Esophagus muscularis mucosa (tissue), 4 donors: ENCODE measurements at regions not wholly inside any gene's neighbourhood (a gene's known extent, or its start where the extent isn't known, plus 50 kb on each side); places are given as distances from the start of the nearest gene placed in this dataset.

Experiments
- DNase-seq: peaks from one replicate; pipeline ENCODE4 v3.0.0-alpha.2; 2017; ENCODE audit errors: extremely low spot score
- H3K27ac ChIP-seq, 4 donors: fragments of 200-600 bp; sonication (generic); replicated peaks in 1 of 4; 1 replicate in 3 of 4; 2 replicates in 1 of 4; pipeline ENCODE4 v1.5.1; 2016 to 2019; ENCODE audit warnings: mild to moderate bottlenecking in 1 of 4
- H3K27me3 ChIP-seq, 4 donors: fragments of 200-600 bp; sonication (generic); one replicate each; pipeline versions ENCODE4 v1.5.1 to v1.6.0; 2016 to 2019
- H3K36me3 ChIP-seq, 4 donors: fragments of 200-600 bp; sonication (generic); one replicate each; pipeline ENCODE4 v1.5.1; 2016 to 2019
- H3K4me1 ChIP-seq, 4 donors: fragments of 200-600 bp; sonication (generic); one replicate each; pipeline ENCODE4 v1.5.1; 2016 to 2019
- H3K4me3 ChIP-seq, 4 donors: fragments of 200-600 bp; sonication (generic); 1 replicate in 2 of 4; 2 replicates in 2 of 4; pipeline ENCODE4 v1.5.1; 2016 to 2019; ENCODE audit warnings: mild to moderate bottlenecking in 4 of 4, moderate library complexity in 1 of 4
- H3K9me3 ChIP-seq, 4 donors: fragments of 200-600 bp; sonication (generic); 1 replicate in 3 of 4; 2 replicates in 1 of 4; pipeline ENCODE4 v1.5.1; 2016 to 2019
- CTCF ChIP-seq, 3 experiments: fragments of 200-600 bp in 2 of 3; fragments of 450-650 bp in 1 of 3; sonication (generic) in 2 of 3; IDR thresholded peaks; one replicate each; pipeline ENCODE4 v1.5.1; 2017 to 2019; ENCODE audit warnings: antibody characterized with exemption in 3 of 3, mild to moderate bottlenecking in 2 of 3, moderate library complexity in 1 of 3
- EP300 ChIP-seq: sonication (generic); formaldehyde crosslinking; IDR thresholded peaks from one replicate; pipeline ENCODE4 v1.6.1; 2017; ENCODE audit warnings: antibody characterized with exemption
- POLR2A ChIP-seq: fragments of 450-650 bp; IDR thresholded peaks from one replicate; pipeline ENCODE4 v1.6.1; 2017; ENCODE audit warnings: antibody characterized with exemption, moderate library complexity, mild to moderate bottlenecking, low read depth
- POLR2AphosphoS5 ChIP-seq, 2 donors: sonication (generic); formaldehyde crosslinking; IDR thresholded peaks; one replicate each; pipeline ENCODE4 v1.6.1; 2017; ENCODE audit warnings: antibody characterized with exemption in 2 of 2
- whole genome bisulfite sequencing: methylation state at CpG from one replicate; pipeline ENCODE4 v1.1.5; 2018; 5-methylcytosine and 5-hydroxymethylcytosine counted together
- intact Hi-C: fragments of 100-400 bp; cut with DNase I; formaldehyde crosslinking; loops from one replicate; pipeline ENCODE4 v1.15.1; 2023

GRCh38 chr16:79483336-79483735 is 117.2 kb downstream of the MAF start:
- Histone ChIP-seq H3K4me1 (no peaks in the 10 kb centered on the region), H3K9me3 (no peaks in the 10 kb centered on the region), H3K4me3 (no peak overlapping the region), H3K27me3 (no peaks in the 10 kb centered on the region), H3K36me3 (no peaks in the 10 kb centered on the region), H3K27ac (no peak overlapping the region)
- 68% methylated on average over 3 of the region's 3 CpGs for WGBS
- TF ChIP-seq CTCF (IDR thresholded peaks at IDR 0.05) (no peak), EP300 (no peak), POLR2A (no peak)
- intact Hi-C loops: no loop called here
- DNase-seq: no peak

DNA sequence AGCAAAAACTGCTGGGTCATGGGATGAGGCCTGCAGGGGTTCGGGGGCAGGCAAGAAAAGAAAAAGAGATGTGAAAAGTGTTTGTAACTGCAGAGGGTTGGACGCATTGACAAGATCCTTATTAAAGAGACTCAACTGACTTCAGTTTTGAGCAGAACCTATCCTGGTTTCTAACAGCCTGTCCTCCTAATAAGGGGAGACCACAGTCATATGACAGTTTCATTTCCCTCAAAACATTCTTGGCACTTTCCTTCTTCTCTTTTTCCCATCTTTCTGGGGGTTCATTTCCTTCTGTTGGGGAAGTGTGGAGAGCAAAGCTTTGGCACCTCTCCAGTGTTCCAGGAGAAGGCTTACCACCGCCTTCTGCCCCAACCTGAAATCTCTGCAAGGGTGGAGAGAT is 118.5 kb downstream of the MAF start:
- no peak for TF ChIP-seq POLR2AphosphoS5 (IDR thresholded peaks at IDR 0.05)
- TF ChIP-seq EP300: no peak
- no peak for TF ChIP-seq POLR2A
- TF ChIP-seq CTCF (IDR thresholded peaks at IDR 0.05): no peak
- Histone ChIP-seq H3K4me1 (no peaks in the 10 kb centered on the region), H3K36me3 (no peaks in the 10 kb centered on the region), H3K4me3 (no peak overlapping the region), H3K27ac (no peak overlapping the region), H3K9me3 (no peaks in the 10 kb centered on the region), H3K27me3 (no peaks in the 10 kb centered on the region)
- no peak for DNase-seq
- intact Hi-C loops: no loop called here
- 82% methylated on average over 2 of the region's 3 CpGs for WGBS

- intact Hi-C loops: no loop called here
- no peaks in the 10 kb centered on the region for H3K4me1 ChIP-seq
- no peak overlapping the region for H3K27ac ChIP-seq
- no peaks in the 10 kb centered on the region for H3K36me3 ChIP-seq
- WGBS: 92% methylated on average over 3 of the region's 3 CpGs
- TF ChIP-seq POLR2AphosphoS5 (IDR thresholded peaks at IDR 0.05): no peak
- TF ChIP-seq POLR2A: no peak
- no peak overlapping the region for H3K4me3 ChIP-seq
- no peaks in the 10 kb centered on the region for H3K27me3 ChIP-seq
- DNase-seq: no peak
- no peaks in the 10 kb centered on the region for H3K9me3 ChIP-seq
Observed at GRCh38 chr16:79480929-79481328, 119.6 kb downstream of the MAF start.

GRCh38 chr16:79480056-79480455 is 120.5 kb downstream of the MAF start:
- intact Hi-C loops: no loop called here
- H3K36me3 ChIP-seq: no peaks in the 10 kb centered on the region
- no peak overlapping the region for H3K27ac ChIP-seq
- H3K9me3 ChIP-seq: no peaks in the 10 kb centered on the region
- no peak for DNase-seq
- H3K27me3 ChIP-seq: no peaks in the 10 kb centered on the region
- no peaks in the 10 kb centered on the region for H3K4me1 ChIP-seq
- no peak for TF ChIP-seq CTCF (IDR thresholded peaks at IDR 0.05)
- no peak for TF ChIP-seq POLR2A
- no peak for TF ChIP-seq POLR2AphosphoS5 (IDR thresholded peaks at IDR 0.05)
- TF ChIP-seq EP300: no peak
- H3K4me3 ChIP-seq: no peak overlapping the region
- WGBS: 72% methylated on average over 8 of the region's 8 CpGs

DNA sequence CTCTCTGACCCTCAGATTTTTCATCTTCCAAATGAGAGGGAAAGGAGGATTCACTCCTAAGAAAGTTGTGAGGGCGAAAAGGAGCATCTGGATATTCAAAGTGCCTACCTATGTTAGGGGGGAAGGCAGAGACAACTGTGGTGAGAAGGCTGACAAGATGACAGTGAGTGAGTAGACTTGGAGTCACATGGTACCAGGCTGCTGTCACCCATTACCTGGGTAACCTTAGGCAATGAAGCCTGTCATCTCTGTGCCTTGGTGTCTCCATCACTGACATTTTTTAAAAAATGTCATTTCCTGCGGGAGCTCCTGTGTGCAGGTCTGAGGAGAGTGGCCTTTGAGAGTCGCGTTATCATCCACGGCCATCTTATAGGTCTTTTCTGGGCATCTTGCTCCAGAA is 124.0 kb downstream of the MAF start:
- no peaks in the 10 kb centered on the region for H3K9me3 ChIP-seq
- DNase-seq: no peak
- 91% methylated on average over 5 of the region's 5 CpGs for WGBS
- H3K4me3 ChIP-seq: no peak overlapping the region
- no peaks in the 10 kb centered on the region for H3K27me3 ChIP-seq
- H3K4me1 ChIP-seq: no peaks in the 10 kb centered on the region
- TF ChIP-seq POLR2A (no peak), CTCF (IDR thresholded peaks at IDR 0.05) (no peak), EP300 (no peak), POLR2AphosphoS5 (IDR thresholded peaks at IDR 0.05) (no peak)
- no peak overlapping the region for H3K27ac ChIP-seq
- H3K36me3 ChIP-seq: no peaks in the 10 kb centered on the region
- intact Hi-C loops: no loop called here
